Hindlimb muscle (tissue), 1 donor: ENCODE measurements at regions not wholly inside any gene's neighbourhood (a gene's known extent, or its start where the extent isn't known, plus 50 kb on each side); places are given as distances from the start of the nearest gene placed in this dataset.
"Not testable (repeated sequence)": the region's sequence is repeated elsewhere in the genome, so short reads cannot be mapped to it uniquely, and the experiment has no call there.

ENCODE experiments used
- DNase-seq: peaks from one replicate; pipeline ENCODE4 v3.0.0-alpha.2; 2013

DNA sequence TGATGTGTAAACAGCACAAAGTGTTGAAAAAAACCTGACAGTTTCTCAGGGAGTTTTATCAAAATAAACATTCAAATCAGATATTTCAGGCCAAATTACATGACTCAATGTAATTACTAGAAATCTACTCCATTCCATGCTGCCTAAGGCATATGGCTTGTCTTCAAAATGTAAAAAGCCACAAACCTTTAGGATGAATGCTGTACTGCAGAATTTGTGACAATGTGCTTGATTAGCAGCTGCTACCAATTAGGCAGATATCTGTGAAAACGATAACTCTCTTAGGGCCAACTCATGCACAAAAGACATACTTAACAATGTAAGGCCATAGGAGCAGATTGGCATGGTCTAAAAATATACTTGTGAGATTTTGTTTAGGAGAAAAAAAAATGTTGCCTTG, 267.0 kb downstream of the DACT1 start:
- DNase-seq = no peak

DNA sequence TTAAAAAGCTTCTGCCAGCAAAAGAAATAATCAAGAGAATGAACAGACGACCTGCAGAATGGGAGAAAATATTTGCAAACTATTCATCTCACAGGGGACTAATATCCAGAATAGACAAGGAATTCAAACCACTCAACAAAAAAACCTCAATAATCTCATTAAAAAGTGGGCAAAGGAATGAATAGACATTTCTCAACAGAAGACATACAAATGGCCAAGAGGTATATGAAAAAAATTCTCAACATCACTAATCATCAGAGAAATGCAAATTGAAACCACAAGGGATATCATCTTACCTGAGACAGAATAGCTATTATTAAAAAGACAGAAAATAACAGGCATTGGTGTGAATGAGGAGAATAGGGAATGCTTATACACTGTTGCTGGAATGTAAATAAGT, 270.0 kb downstream of the DACT1 start:
- no peak for DNase-seq

- no peak for DNase-seq
Measured at GRCh38 chr14:58912287-58912686, 274.5 kb downstream of the DACT1 start.

DNA sequence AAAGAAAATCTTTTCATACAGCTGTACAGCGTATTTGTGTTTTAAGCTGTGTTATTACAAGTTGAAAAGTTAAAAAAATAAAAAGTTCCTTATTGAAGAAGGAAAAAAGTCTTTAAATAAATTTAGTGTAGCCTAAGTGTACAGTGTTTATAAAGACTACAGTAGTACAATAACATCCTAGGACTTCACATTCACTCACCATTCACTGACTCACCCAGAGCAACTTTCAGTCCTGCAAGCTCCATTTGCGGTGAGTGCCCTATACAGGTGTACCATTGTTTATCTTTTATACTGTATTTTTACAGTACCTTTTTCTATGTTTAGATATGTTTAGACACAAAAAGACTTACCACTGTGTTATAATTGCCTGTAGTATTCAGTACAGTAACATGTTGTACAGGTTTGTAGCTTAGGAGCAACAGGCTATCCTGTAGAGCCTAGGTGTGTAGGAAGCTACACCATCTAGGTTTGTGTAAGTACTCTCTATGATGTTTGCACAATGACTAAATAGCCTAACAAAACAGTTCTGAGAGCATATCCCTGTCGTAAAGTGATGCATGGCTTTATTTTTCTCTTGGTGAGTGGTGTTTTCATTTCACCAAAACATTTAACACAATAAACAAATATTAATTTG, 275.2 kb downstream of the DACT1 start:
- no peak for DNase-seq

DNA sequence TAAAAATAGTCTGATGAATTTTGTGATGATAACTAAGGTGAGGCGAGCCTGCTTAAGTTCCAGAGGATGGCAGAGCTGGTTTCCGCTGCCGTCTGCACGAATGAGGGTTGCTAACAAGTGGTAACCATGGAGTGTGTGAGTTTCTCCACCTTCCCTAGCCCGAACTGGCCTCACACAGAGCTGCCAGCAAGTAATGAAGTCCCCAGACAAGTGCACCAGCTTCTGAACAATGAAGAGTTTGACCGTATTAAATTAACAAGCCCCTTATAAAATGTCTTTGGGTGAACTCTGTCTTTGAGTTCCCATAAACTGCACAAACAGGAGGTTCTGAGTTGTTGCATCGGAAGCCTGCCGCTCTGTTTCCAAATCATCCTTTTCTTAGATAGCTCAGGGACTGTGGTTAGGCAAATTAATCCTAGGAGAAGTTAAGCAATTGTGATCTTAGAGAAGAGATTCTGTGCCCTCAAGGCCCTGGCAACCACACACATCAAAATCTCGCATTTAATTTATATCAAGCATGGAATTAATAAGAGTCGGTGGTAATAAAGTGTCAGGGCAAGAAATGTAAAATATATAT, 274.1 kb upstream of the DAAM1 start:
- no peak for DNase-seq

DNA sequence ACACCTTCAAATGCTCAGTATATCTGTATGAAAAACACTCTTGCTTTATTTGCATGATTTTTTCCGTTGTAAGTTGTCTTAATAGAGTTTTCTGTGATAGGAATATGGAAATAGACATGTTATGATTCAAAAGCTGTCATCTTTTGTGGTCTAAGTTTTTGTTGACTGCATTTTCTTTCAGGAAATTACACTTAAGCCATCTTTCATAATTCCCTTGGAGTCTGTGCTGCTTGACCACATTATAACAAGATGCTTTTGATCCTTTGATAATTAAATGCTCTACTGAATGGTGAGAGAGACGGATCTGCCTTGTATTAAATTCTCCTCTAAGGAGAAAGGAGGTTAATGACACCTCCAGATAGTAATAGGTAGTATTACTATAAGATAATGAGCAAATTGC, 272.8 kb upstream of the DAAM1 start:
- no peak for DNase-seq

GRCh38 chr14:58918066-58918738, 270.3 kb upstream of the DAAM1 start:
- DNase-seq = no peak

DNA sequence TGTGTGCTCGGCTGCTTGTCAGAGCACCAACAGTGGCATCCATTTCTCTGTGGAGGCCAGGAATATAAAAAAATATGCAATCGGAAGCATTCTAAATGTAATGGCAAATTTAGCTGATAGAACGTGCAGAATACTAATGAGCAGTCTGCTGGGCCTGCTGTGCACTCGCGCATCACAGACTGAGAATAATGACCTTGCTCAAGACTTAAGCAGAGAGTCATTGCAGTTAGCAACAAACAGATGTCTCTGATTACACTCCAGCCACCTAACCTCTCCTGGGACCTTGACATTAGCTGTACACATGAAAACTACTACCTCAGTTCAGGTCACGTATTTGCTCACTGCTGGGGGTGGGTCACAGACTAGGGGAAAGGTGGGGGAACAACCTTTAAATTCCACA, 269.2 kb upstream of the DAAM1 start:
- no peak for DNase-seq

GRCh38 chr14:58920230-58920629, 268.2 kb upstream of the DAAM1 start:
- no peak for DNase-seq

- not testable (repeated sequence) for DNase-seq
Measured at GRCh38 chr14:58922201-58922940, 266.1 kb upstream of the DAAM1 start.

DNA sequence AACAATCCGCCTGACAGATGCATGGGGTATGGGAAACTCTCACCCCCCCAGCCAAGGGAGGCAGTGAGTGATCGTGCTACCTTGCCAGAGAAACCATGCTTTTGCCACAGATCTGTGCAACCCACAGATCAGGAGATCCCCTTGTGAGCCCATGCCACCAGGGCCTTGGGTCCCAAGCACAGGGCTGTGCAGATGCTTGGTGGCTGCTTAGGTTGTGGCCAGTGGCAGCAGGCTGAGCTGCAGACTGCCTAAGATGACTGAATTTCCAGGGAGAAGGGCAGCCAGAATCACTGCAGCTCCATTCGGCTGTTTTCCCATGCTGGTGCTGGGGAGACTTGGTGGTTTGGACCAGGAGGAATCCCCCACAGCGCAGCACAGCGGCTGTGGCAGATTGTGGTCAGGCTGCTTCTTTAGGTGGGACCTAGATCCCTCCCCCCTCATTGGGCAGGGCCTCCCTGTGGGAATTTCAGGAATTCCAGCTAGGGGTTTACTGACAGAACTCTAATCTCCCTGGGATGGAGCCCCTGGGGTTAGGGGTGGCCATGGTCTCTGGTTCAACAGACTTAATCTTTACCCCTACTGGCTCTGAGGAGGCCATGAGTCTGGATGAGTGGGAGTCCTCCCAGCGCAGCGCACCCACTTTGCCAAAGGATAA, 264.6 kb upstream of the DAAM1 start:
- DNase-seq = no peak

DNA sequence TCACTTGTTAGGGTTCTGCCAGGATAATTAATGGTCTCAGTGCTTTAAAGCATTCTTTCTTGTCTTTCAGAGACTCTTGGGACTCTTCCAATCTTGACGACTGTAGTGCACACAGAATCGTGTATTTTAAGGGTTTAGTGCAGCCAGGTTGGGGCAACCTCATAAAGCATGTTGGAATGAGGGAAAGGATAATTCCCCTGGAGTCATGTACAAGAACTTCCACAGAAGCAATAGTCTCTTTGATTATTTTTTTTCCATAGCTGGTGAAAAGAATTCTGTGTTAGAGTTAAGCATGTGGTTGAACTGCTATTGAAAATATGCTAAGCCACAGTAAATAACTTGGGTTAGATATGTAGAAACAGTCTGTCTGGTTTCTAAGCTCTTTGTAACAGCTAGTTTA, 246.8 kb upstream of the DAAM1 start:
- no peak for DNase-seq

- DNase-seq = no peak
Measured at GRCh38 chr14:58942516-58942915, 246.0 kb upstream of the DAAM1 start.

DNA sequence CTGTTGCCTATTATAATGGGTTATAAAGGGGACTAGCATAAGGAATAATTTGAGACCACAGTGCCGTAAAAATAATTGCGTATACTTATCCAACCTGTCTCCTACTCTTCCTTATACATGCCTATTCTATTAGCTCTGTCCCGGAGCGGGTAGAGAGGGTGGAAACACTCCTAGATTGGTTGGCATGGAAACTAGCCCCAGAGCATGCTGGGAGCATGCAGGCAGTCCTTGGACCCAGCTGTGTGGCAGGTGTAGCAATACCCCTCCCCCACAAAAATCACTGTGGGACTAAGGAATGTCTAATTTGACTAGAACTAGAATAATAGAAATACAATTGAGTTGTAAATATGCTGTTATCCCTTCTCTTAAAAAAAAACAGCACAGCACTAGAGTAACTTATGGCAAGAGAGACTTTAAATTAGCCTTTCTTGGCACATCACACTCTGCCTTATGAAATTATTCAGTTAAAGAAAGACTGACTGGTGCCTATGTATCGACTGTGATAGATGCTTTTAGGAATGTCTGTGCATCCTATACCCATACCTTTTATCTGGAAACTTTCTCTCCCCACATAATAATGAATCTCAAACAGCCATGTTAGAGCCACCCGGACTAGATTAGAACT, 244.0 kb upstream of the DAAM1 start:
- no peak for DNase-seq

- no peak for DNase-seq
Measured at GRCh38 chr14:58944968-58945356, 243.5 kb upstream of the DAAM1 start.

GRCh38 chr14:58946431-58946830, 242.0 kb upstream of the DAAM1 start:
- no peak for DNase-seq

DNA sequence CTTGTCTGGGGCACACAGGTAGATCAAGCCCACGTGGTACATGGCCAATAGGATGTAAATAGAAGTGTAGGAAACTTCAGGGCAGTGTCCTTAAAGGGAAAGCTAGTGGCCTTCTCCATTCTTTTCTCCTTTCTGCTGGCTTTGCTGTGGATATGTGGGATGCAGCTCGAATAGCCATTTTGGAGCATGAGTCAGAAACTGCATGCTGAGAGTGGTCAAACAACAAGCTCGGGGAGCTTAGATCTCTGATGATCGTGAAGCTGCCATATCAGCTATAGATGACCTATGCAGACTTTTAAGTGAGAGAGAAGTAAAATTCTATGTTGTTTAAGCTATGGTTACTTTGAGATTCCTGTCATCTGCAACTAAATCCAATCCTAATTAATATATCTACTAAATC, 241.3 kb upstream of the DAAM1 start:
- DNase-seq = no peak

DNA sequence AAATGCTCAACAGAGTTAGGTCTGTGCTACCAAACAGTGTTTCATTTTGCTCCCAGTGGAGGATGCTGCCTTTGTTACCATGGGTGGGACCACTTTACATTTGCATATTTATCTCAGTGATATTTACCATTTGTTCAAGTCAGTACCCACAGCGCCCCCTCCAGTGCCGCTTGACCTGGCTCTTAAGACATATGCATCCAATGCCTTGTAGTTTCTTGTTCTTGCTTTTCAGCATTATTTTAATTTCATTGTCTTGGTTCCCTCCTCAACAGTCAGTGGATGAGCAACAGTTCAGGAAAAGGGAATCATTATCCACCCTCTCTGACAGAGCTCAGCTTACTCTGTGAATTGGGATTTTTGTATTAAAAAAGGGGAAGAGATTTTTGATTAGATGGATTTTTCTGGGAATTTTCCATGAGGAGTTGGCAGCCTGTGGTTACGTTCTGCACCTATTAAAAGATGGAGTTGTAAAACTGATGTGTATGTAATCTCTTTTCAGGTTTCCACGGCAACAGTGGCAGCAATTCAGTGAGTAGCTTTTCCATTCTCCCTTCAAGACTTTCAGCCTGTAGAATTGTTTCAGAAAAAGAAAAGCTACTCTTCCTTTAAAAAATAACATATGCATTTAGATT, 240.5 kb upstream of the DAAM1 start:
- peak; percentile 90 for DNase-seq

DNA sequence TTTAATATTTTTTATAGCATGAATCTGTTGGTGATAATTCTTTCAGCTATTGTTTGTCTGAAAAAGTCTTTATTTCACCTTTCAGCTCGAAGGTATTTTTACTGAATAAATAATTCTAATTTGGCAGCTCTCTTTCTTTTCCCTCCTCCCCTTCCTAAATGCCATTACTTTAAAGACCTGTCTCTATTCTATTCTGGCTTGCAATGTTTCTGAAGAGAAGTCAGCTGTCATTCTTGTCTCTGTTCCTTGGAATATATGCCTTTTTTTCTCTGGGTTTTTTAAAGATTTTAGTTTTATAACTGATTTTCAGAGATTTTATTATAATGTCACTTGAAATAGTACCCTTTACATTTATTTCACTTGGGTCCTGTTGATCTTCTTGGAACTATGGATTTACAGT, 237.9 kb upstream of the DAAM1 start:
- no peak for DNase-seq

DNA sequence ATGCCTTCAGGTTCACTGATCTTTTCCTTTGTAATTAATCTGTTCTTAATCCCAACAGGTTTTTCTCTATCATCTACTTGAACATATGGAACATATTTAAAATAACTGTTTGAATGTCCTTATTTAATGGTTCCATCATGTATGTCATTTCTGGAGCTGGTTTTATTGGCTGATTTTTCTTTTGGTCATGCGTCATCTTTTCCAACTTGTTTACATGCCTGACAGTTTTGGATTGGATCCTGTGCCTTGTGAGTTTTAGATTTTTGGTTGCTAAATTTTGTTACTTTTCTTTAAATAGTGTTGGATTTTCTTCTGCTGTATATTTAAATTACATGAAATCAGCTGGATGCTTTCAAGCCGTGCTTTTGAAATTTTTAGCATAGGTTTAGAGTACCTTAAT, 237.3 kb upstream of the DAAM1 start:
- DNase-seq = no peak

- DNase-seq = no peak
Measured at GRCh38 chr14:58954052-58954451, 234.4 kb upstream of the DAAM1 start.
